Transverse colon (tissue), 3 donors: ENCODE measurements at regions not wholly inside any gene's neighbourhood (a gene's known extent, or its start where the extent isn't known, plus 50 kb on each side); places are given as distances from the start of the nearest gene placed in this dataset.

Source experiments
- CTCF ChIP-seq, 5 experiments: fragments of 200-600 bp in 3 of 5; fragments of 450-650 bp in 2 of 5; sonication (generic) in 3 of 5; IDR thresholded peaks; 1 replicate in 2 of 5; 2 replicates in 3 of 5; pipeline ENCODE4 v1.5.1; 2016 to 2017; ENCODE audit warnings: antibody characterized with exemption in 5 of 5, inconsistent platforms in 3 of 5, mild to moderate bottlenecking in 2 of 5, moderate library complexity in 1 of 5
- POLR2A ChIP-seq: fragments of 450-650 bp; IDR thresholded peaks from one replicate; pipeline ENCODE4 v1.6.1; 2016; ENCODE audit warnings: antibody characterized with exemption, mild to moderate bottlenecking, moderate library complexity

GRCh38 chr1:185398022-185398421 lies 81.0 kb upstream of the IVNS1ABP start:
- TF ChIP-seq CTCF (IDR thresholded peaks at IDR 0.05) (no peak), POLR2A (no peak)
